ENCODE measurements at regions not wholly inside any gene's neighbourhood (a gene's known extent, or its start where the extent isn't known, plus 50 kb on each side); places are given as distances from the start of the nearest gene placed in this dataset.
"Not testable (repeated sequence)": the region's sequence is repeated elsewhere in the genome, so short reads cannot be mapped to it uniquely, and the experiment has no call there.

- Histone ChIP-seq H3K36me3 (ENCODE audit: control insufficient read depth, low read depth, low read length) (no peaks in the 10 kb centered on the region), H3K4me3 (ENCODE audit: low read length) (no peak overlapping the region), H3K4me1 (ENCODE audit: control insufficient read depth, low read depth, low read length) (no peaks in the 10 kb centered on the region), H3K9me3 (ENCODE audit: control insufficient read depth, low read depth, low read length) (no peaks in the 10 kb centered on the region), H3K27me3 (ENCODE audit: control insufficient read depth, insufficient read depth, low read length) (no peaks in the 10 kb centered on the region), H3K9ac (ENCODE audit: low read length) (no peak overlapping the region), H3K27ac (ENCODE audit: low read length) (no peak overlapping the region)
These were observed 194.9 kb upstream of the OR4E1 start for GRCh38 chr14:21868442-21869046.

- Histone ChIP-seq H3K36me3 (ENCODE audit: control insufficient read depth, low read depth, low read length) (no peaks in the 10 kb centered on the region), H3K27me3 (ENCODE audit: control insufficient read depth, insufficient read depth, low read length) (no peaks in the 10 kb centered on the region), H3K4me1 (ENCODE audit: control insufficient read depth, low read depth, low read length) (no peaks in the 10 kb centered on the region), H3K9ac (ENCODE audit: low read length) (no peak overlapping the region), H3K4me3 (ENCODE audit: low read length) (no peak overlapping the region), H3K27ac (ENCODE audit: low read length) (no peak overlapping the region), H3K9me3 (ENCODE audit: control insufficient read depth, low read depth, low read length) (no peaks in the 10 kb centered on the region)
These were observed 193.9 kb upstream of the OR4E1 start for GRCh38 chr14:21867541-21867940.

GRCh38 chr14:21866479-21866878 is 192.9 kb upstream of the OR4E1 start:
- Histone ChIP-seq H3K27me3 (ENCODE audit: control insufficient read depth, insufficient read depth, low read length) (no peaks in the 10 kb centered on the region), H3K4me3 (ENCODE audit: low read length) (no peak overlapping the region), H3K27ac (ENCODE audit: low read length) (no peak overlapping the region), H3K9ac (ENCODE audit: low read length) (no peak overlapping the region), H3K9me3 (ENCODE audit: control insufficient read depth, low read depth, low read length) (no peaks in the 10 kb centered on the region), H3K4me1 (ENCODE audit: control insufficient read depth, low read depth, low read length) (no peaks in the 10 kb centered on the region), H3K36me3 (ENCODE audit: control insufficient read depth, low read depth, low read length) (no peaks in the 10 kb centered on the region)

GRCh38 chr14:21863289-21863688 is 189.7 kb upstream of the OR4E1 start:
- H3K9ac ChIP-seq (ENCODE audit: low read length): no peak overlapping the region
- no peaks in the 10 kb centered on the region for H3K9me3 ChIP-seq (ENCODE audit: control insufficient read depth, low read depth, low read length)
- H3K27me3 ChIP-seq (ENCODE audit: control insufficient read depth, insufficient read depth, low read length): no peaks in the 10 kb centered on the region
- H3K27ac ChIP-seq (ENCODE audit: low read length): no peak overlapping the region
- H3K4me1 ChIP-seq (ENCODE audit: control insufficient read depth, low read depth, low read length): no peaks in the 10 kb centered on the region
- no peak overlapping the region for H3K4me3 ChIP-seq (ENCODE audit: low read length)
- no peaks in the 10 kb centered on the region for H3K36me3 ChIP-seq (ENCODE audit: control insufficient read depth, low read depth, low read length)

- Histone ChIP-seq H3K4me1 (ENCODE audit: control insufficient read depth, low read depth, low read length) (no peaks in the 10 kb centered on the region), H3K36me3 (ENCODE audit: control insufficient read depth, low read depth, low read length) (no peaks in the 10 kb centered on the region), H3K27me3 (ENCODE audit: control insufficient read depth, insufficient read depth, low read length) (no peaks in the 10 kb centered on the region), H3K9ac (ENCODE audit: low read length) (no peak overlapping the region), H3K9me3 (ENCODE audit: control insufficient read depth, low read depth, low read length) (no peaks in the 10 kb centered on the region), H3K4me3 (ENCODE audit: low read length) (no peak overlapping the region), H3K27ac (ENCODE audit: low read length) (no peak overlapping the region)
These were observed 187.5 kb upstream of the OR4E1 start for GRCh38 chr14:21861153-21861552.

- H3K4me1 ChIP-seq (ENCODE audit: control insufficient read depth, low read depth, low read length): no peaks in the 10 kb centered on the region
- no peaks in the 10 kb centered on the region for H3K9me3 ChIP-seq (ENCODE audit: control insufficient read depth, low read depth, low read length)
- no peaks in the 10 kb centered on the region for H3K27me3 ChIP-seq (ENCODE audit: control insufficient read depth, insufficient read depth, low read length)
- no peaks in the 10 kb centered on the region for H3K36me3 ChIP-seq (ENCODE audit: control insufficient read depth, low read depth, low read length)
- no peak overlapping the region for H3K4me3 ChIP-seq (ENCODE audit: low read length)
- no peak overlapping the region for H3K27ac ChIP-seq (ENCODE audit: low read length)
- no peak overlapping the region for H3K9ac ChIP-seq (ENCODE audit: low read length)
These were observed 186.6 kb upstream of the OR4E1 start for GRCh38 chr14:21860172-21860571.

- Histone ChIP-seq H3K27me3 (ENCODE audit: control insufficient read depth, insufficient read depth, low read length) (no peaks in the 10 kb centered on the region), H3K9ac (ENCODE audit: low read length) (no peak overlapping the region), H3K27ac (ENCODE audit: low read length) (no peak overlapping the region), H3K4me3 (ENCODE audit: low read length) (no peak overlapping the region), H3K4me1 (ENCODE audit: control insufficient read depth, low read depth, low read length) (no peaks in the 10 kb centered on the region), H3K36me3 (ENCODE audit: control insufficient read depth, low read depth, low read length) (no peaks in the 10 kb centered on the region), H3K9me3 (ENCODE audit: control insufficient read depth, low read depth, low read length) (no peaks in the 10 kb centered on the region)
These were observed 179.2 kb upstream of the OR4E1 start for GRCh38 chr14:21852775-21853174.

- no peaks in the 10 kb centered on the region for H3K27me3 ChIP-seq (ENCODE audit: control insufficient read depth, insufficient read depth, low read length)
- H3K4me1 ChIP-seq (ENCODE audit: control insufficient read depth, low read depth, low read length): no peaks in the 10 kb centered on the region
- no peaks in the 10 kb centered on the region for H3K9me3 ChIP-seq (ENCODE audit: control insufficient read depth, low read depth, low read length)
- no peak overlapping the region for H3K4me3 ChIP-seq (ENCODE audit: low read length)
- no peaks in the 10 kb centered on the region for H3K36me3 ChIP-seq (ENCODE audit: control insufficient read depth, low read depth, low read length)
- no peak overlapping the region for H3K27ac ChIP-seq (ENCODE audit: low read length)
- H3K9ac ChIP-seq (ENCODE audit: low read length): no peak overlapping the region
These were observed 178.5 kb upstream of the OR4E1 start for GRCh38 chr14:21852061-21852664.

- H3K27ac ChIP-seq (ENCODE audit: low read length); H3K9me3 ChIP-seq (ENCODE audit: control insufficient read depth, low read depth, low read length); H3K27me3 ChIP-seq (ENCODE audit: control insufficient read depth, insufficient read depth, low read length); H3K36me3 ChIP-seq (ENCODE audit: control insufficient read depth, low read depth, low read length); H3K4me3 ChIP-seq (ENCODE audit: low read length); H3K9ac ChIP-seq (ENCODE audit: low read length); H3K4me1 ChIP-seq (ENCODE audit: control insufficient read depth, low read depth, low read length): not testable (repeated sequence)
These were observed 173.3 kb upstream of the OR4E1 start for GRCh38 chr14:21846902-21847301.

GRCh38 chr14:21846227-21846885 is 172.7 kb upstream of the OR4E1 start:
- Histone ChIP-seq H3K36me3 (ENCODE audit: control insufficient read depth, low read depth, low read length) (no peaks in the 10 kb centered on the region), H3K9me3 (ENCODE audit: control insufficient read depth, low read depth, low read length) (no peaks in the 10 kb centered on the region), H3K9ac (ENCODE audit: low read length) (no peak overlapping the region), H3K27me3 (ENCODE audit: control insufficient read depth, insufficient read depth, low read length) (peaks cover 4% of the 10 kb centered on the region), H3K4me3 (ENCODE audit: low read length) (no peak overlapping the region), H3K4me1 (ENCODE audit: control insufficient read depth, low read depth, low read length) (no peaks in the 10 kb centered on the region), H3K27ac (ENCODE audit: low read length) (no peak overlapping the region)

- Histone ChIP-seq H3K9ac (ENCODE audit: low read length) (no peak overlapping the region), H3K27me3 (ENCODE audit: control insufficient read depth, insufficient read depth, low read length) (peaks cover 4% of the 10 kb centered on the region), H3K9me3 (ENCODE audit: control insufficient read depth, low read depth, low read length) (no peaks in the 10 kb centered on the region), H3K4me3 (ENCODE audit: low read length) (no peak overlapping the region), H3K36me3 (ENCODE audit: control insufficient read depth, low read depth, low read length) (no peaks in the 10 kb centered on the region), H3K4me1 (ENCODE audit: control insufficient read depth, low read depth, low read length) (no peaks in the 10 kb centered on the region), H3K27ac (ENCODE audit: low read length) (no peak overlapping the region)
These were observed 167.1 kb upstream of the OR4E1 start for GRCh38 chr14:21840765-21841164.

GRCh38 chr14:21833836-21834235 is 160.2 kb upstream of the OR4E1 start:
- H3K9ac ChIP-seq (ENCODE audit: low read length): no peak overlapping the region
- H3K4me3 ChIP-seq (ENCODE audit: low read length): no peak overlapping the region
- H3K36me3 ChIP-seq (ENCODE audit: control insufficient read depth, low read depth, low read length): no peaks in the 10 kb centered on the region
- no peaks in the 10 kb centered on the region for H3K27me3 ChIP-seq (ENCODE audit: control insufficient read depth, insufficient read depth, low read length)
- no peaks in the 10 kb centered on the region for H3K4me1 ChIP-seq (ENCODE audit: control insufficient read depth, low read depth, low read length)
- no peaks in the 10 kb centered on the region for H3K9me3 ChIP-seq (ENCODE audit: control insufficient read depth, low read depth, low read length)
- H3K27ac ChIP-seq (ENCODE audit: low read length): no peak overlapping the region

All from iPS-18a (cell line).